Uterus (tissue), 3 donors: ENCODE measurements at regions not wholly inside any gene's neighbourhood (a gene's known extent, or its start where the extent isn't known, plus 50 kb on each side); places are given as distances from the start of the nearest gene placed in this dataset.

Source experiments
- DNase-seq, 2 donors: peaks; one replicate each; pipeline ENCODE4 v3.0.0-alpha.2; 2019 to 2020
- H3K27ac ChIP-seq, 2 donors: fragments of 200-600 bp; sonication (generic); 1 replicate in 1 of 2; 2 replicates in 1 of 2; pipeline ENCODE4 v1.5.1; 2016 to 2018
- H3K27me3 ChIP-seq, 2 donors: fragments of 200-600 bp; sonication (generic); one replicate each; pipeline ENCODE4 v1.5.1; 2018 to 2019; ENCODE audit warnings: control low read depth in 1 of 2
- H3K36me3 ChIP-seq, 2 donors: fragments of 200-600 bp; sonication (generic); one replicate each; pipeline ENCODE4 v1.5.1; 2019; ENCODE audit warnings: control low read depth in 1 of 2
- H3K4me1 ChIP-seq, 2 donors: fragments of 200-600 bp; sonication (generic); one replicate each; pipeline ENCODE4 v1.5.1; 2018 to 2019; ENCODE audit warnings: control low read depth in 1 of 2
- H3K4me3 ChIP-seq, 2 donors: fragments of 200-600 bp; sonication (generic); 1 replicate in 1 of 2; 2 replicates in 1 of 2; pipeline ENCODE4 v1.5.1; 2018 to 2019; ENCODE audit warnings: mild to moderate bottlenecking in 1 of 2
- H3K9me3 ChIP-seq, 2 donors: fragments of 200-600 bp; sonication (generic); one replicate each; pipeline ENCODE4 v1.5.1; 2019; ENCODE audit warnings: control low read depth in 1 of 2
- CTCF ChIP-seq, 4 experiments: fragments of 200-600 bp in 2 of 4; fragments of 450-650 bp in 2 of 4; sonication (generic) in 2 of 4; IDR thresholded peaks; one replicate each; pipeline ENCODE4 v1.5.1; 2016 to 2019; ENCODE audit warnings: antibody characterized with exemption in 4 of 4, mild to moderate bottlenecking in 2 of 4, moderate library complexity in 1 of 4
- POLR2A ChIP-seq, 2 donors: fragments of 450-650 bp; IDR thresholded peaks; one replicate each; pipeline ENCODE4 v1.6.1; 2016; ENCODE audit warnings: antibody characterized with exemption in 2 of 2, mild to moderate bottlenecking in 1 of 2, moderate library complexity in 1 of 2
- intact Hi-C: fragments of 100-400 bp; cut with DNase I; formaldehyde crosslinking; loops from one replicate; pipeline ENCODE4 v1.15.1; 2023; ENCODE audit warnings: low total_unique reads
- donor health status: DM: yes; HTN: yes; CAD: no.

DNA sequence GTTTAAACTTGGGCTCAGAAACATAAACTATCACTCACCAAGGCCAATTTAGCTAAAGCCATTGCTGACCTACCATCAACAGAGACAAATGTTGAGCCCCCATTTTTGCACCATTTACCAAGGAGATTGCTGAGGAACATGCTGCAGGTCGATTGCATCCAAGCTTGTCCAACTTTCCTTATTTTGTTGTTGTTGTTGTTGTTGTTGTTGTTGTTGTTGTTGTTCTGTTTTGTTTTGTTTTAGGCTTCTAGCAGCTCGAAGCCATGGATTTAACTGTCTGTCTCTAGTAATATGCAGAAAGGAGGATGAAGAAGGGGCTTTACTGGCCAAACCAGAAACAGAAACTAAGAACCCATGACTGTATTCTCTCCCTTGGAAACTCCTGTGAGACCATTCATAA, 571.5 kb downstream of the IRS1 start:
- DNase-seq, result no peak
- Histone ChIP-seq H3K9me3 (no peaks in the 10 kb centered on the region), H3K4me1 (no peaks in the 10 kb centered on the region), H3K27me3 (no peaks in the 10 kb centered on the region), H3K36me3 (peaks cover 0 to 5% of the 10 kb centered on the region in 2 donors), H3K27ac (no peak overlapping the region), H3K4me3 (no peak overlapping the region)
- intact Hi-C loops, result no loop called here
- TF ChIP-seq POLR2A (IDR thresholded peaks at IDR 0.05), result no peak
- no peak for TF ChIP-seq CTCF (IDR thresholded peaks at IDR 0.05)

GRCh38 chr2:226227341-226227740, 572.3 kb downstream of the IRS1 start:
- intact Hi-C loops, result no loop called here
- no peak overlapping the region for H3K27ac ChIP-seq
- H3K4me3 ChIP-seq, result no peak overlapping the region
- no peaks in the 10 kb centered on the region for H3K27me3 ChIP-seq
- H3K9me3 ChIP-seq, result no peaks in the 10 kb centered on the region
- DNase-seq, result no peak
- no peaks in the 10 kb centered on the region for H3K4me1 ChIP-seq
- H3K36me3 ChIP-seq, result peaks cover 0 to 5% of the 10 kb centered on the region in 2 donors
- no peak for TF ChIP-seq POLR2A (IDR thresholded peaks at IDR 0.05)
- no peak for TF ChIP-seq CTCF (IDR thresholded peaks at IDR 0.05)

GRCh38 chr2:226223704-226224103, 575.9 kb downstream of the IRS1 start:
- no peaks in the 10 kb centered on the region for H3K9me3 ChIP-seq
- no peaks in the 10 kb centered on the region for H3K4me1 ChIP-seq
- no peak overlapping the region for H3K27ac ChIP-seq
- intact Hi-C loops, result no loop called here
- no peak for TF ChIP-seq CTCF (IDR thresholded peaks at IDR 0.05)
- TF ChIP-seq POLR2A (IDR thresholded peaks at IDR 0.05), result no peak
- H3K36me3 ChIP-seq, result peaks cover 0 to 5% of the 10 kb centered on the region in 2 donors
- H3K4me3 ChIP-seq, result no peak overlapping the region
- no peak for DNase-seq
- H3K27me3 ChIP-seq, result no peaks in the 10 kb centered on the region

GRCh38 chr2:226220511-226220910, 579.1 kb downstream of the IRS1 start:
- no peak for DNase-seq
- no peaks in the 10 kb centered on the region for H3K4me1 ChIP-seq
- no peaks in the 10 kb centered on the region for H3K9me3 ChIP-seq
- intact Hi-C loops, result no loop called here
- H3K36me3 ChIP-seq, result peaks cover 0 to 5% of the 10 kb centered on the region in 2 donors
- no peak overlapping the region for H3K27ac ChIP-seq
- TF ChIP-seq CTCF (IDR thresholded peaks at IDR 0.05) (no peak), POLR2A (IDR thresholded peaks at IDR 0.05) (no peak)
- no peak overlapping the region for H3K4me3 ChIP-seq
- H3K27me3 ChIP-seq, result no peaks in the 10 kb centered on the region

- no peaks in the 10 kb centered on the region for H3K27me3 ChIP-seq
- no peak overlapping the region for H3K4me3 ChIP-seq
- no peaks in the 10 kb centered on the region for H3K4me1 ChIP-seq
- H3K27ac ChIP-seq, result no peak overlapping the region
- H3K36me3 ChIP-seq, result no peaks in the 10 kb centered on the region
- H3K9me3 ChIP-seq, result no peaks in the 10 kb centered on the region
- no peak for DNase-seq
- TF ChIP-seq CTCF (IDR thresholded peaks at IDR 0.05), result no peak
- intact Hi-C loops, result no loop called here
These were observed 582.4 kb downstream of the IRS1 start for GRCh38 chr2:226217191-226217590.
